H54 (cell line): ENCODE measurements at regions not wholly inside any gene's neighbourhood (a gene's known extent, or its start where the extent isn't known, plus 50 kb on each side); places are given as distances from the start of the nearest gene placed in this dataset.
"Not testable (repeated sequence)": the region's sequence is repeated elsewhere in the genome, so short reads cannot be mapped to it uniquely, and the experiment has no call there.

ENCODE experiments used
- DNase-seq: peaks from one replicate; pipeline ENCODE4 v3.0.0; 2011; ENCODE audit warnings: low spot score, mixed read lengths; ENCODE audit not compliant: insufficient read length
- FAIRE-seq: peaks from 3 replicates; lab custom pipeline; 2011; peaks lifted over from hg19 to GRCh38; lab: Jason Lieb, UNC
- POLR2A ChIP-seq: IDR thresholded peaks from 2 replicates; pipeline ENCODE4 v1.6.1; 2011; ENCODE audit warnings: low read depth, mild to moderate bottlenecking, low read length

DNA sequence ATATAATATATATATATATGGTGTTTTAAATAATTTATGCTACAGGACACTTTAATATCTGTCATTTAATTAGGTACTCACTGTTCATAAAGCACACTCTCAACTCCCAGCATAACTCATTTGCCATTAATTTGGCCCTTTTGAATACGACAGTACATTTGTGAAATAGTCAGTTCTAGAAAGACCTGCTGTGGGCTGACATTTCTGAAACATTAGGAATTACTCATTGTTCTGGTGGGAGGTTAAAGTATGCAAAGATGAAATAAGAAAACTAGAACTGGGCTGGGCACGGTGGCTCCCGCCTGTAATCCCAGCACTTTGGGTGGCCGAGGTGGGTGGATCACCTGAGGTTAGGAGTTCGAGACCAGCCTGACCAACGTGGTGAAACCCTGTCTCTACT, 497.5 kb downstream of the UTRN start:
- DNase-seq (no peak), FAIRE-seq (no peak)
- TF ChIP-seq POLR2A, result no peak

- FAIRE-seq (no peak), DNase-seq (no peak)
- TF ChIP-seq POLR2A, result no peak
These were observed 499.9 kb downstream of the UTRN start for GRCh38 chr6:144785056-144785455.

- no peak for FAIRE-seq
- TF ChIP-seq POLR2A, result no peak
- DNase-seq, result no peak
These were observed 501.7 kb downstream of the UTRN start for GRCh38 chr6:144786825-144787224.

DNA sequence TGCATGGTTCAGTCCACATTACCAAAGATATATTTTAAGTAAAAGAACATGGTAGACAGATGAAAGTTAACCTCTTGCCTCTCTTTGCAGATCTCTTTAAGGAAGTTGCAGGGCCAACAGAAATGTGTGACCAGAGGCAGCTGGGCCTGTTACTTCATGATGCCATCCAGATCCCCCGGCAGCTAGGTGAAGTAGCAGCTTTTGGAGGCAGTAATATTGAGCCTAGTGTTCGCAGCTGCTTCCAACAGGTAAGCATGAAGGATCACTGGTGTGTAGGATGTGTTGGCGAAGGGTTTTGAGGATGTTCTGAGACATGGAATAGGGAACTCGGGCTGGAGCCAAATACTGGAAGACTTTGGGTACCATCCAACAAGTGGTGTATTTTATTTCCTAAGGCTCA, 508.6 kb downstream of the UTRN start:
- DNase-seq (no peak), FAIRE-seq (no peak)
- no peak for TF ChIP-seq POLR2A

DNA sequence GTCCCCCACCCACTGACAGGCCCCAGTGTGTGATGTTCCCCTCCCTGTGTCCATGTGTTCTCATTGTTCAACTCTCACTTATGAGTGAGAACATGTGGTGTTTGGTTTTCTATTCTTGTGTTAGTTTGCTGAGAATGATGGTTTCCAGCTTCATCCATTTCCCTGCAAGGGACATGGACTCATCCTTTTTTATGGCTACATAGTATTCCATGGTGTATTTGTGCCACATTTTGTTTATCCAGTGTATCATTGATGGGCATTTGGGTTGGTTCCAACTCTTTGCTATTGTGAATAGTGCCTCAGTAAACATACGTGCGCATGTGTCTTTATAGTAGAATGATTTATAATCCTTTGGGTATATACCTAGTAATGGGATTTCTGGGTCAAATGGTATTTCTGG, 509.9 kb downstream of the UTRN start:
- not testable (repeated sequence) for DNase-seq, FAIRE-seq

DNA sequence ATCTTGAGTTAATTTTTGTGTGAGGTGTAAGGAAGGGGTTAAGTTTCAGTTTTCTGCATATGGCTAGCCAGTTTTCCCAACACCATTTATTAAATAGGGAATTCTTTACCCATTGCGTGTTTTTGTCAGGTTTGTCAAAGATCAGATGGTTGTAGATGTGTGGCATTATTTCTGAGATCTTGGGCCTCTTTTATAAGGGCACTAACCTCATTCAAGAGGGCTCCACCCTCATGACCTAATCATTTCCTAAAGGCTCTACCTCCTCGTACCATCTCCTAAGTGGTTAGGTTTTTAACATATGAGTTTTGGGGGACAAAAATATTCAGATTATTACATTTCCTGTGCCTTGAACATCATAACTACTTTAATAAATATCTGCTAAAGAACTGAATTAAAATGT, 510.9 kb downstream of the UTRN start:
- no peak for TF ChIP-seq POLR2A
- no peak for FAIRE-seq

GRCh38 chr6:144797881-144798589, 512.9 kb downstream of the UTRN start:
- DNase-seq (no peak), FAIRE-seq (peak; percentile 61)
- TF ChIP-seq POLR2A, result no peak

More for the DNA sequence above, 510.9 kb downstream of the UTRN start:
- no peak for DNase-seq

DNA sequence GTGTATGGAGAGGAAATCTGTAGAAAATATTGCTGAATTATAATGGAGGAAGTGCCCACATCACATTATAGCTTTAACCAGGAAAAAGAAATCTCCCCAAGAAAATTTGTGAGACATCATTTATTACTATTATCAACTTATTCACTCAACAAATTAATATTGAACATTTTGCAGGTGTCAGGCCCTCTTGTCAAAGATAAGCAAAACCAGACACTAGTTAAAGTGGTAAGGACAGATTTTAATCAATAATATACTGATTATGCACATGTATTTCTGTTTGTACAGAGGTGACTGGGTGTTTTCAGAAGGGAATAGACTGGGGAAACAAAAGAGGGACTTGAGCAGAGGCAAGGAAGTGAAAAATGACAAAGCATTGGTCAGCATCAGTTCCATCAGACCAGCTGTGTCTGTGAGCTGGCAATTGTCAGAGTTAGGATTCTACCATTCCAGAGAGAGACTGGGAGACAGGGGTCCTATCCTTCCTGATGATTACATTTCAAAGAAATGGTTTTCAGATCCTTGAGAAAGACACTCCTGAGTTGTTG, 519.2 kb downstream of the UTRN start:
- no peak for FAIRE-seq
- TF ChIP-seq POLR2A, result no peak

GRCh38 chr6:144805049-144805448, 519.9 kb downstream of the UTRN start:
- DNase-seq (no peak), FAIRE-seq (no peak)
- no peak for TF ChIP-seq POLR2A

More for the DNA sequence above, 519.2 kb downstream of the UTRN start:
- DNase-seq, result no peak

GRCh38 chr6:144806222-144806621, 521.1 kb downstream of the UTRN start:
- FAIRE-seq (no peak), DNase-seq (no peak)

GRCh38 chr6:144809120-144809519, 524.0 kb downstream of the UTRN start:
- FAIRE-seq, result no peak
- DNase-seq, result no peak
- TF ChIP-seq POLR2A, result no peak

More at GRCh38 chr6:144806222-144806621, 521.1 kb downstream of the UTRN start:
- TF ChIP-seq POLR2A, result no peak

- FAIRE-seq (no peak), DNase-seq (no peak)
- TF ChIP-seq POLR2A, result no peak
These were observed 524.8 kb downstream of the UTRN start for GRCh38 chr6:144809969-144810368.

- FAIRE-seq (no peak), DNase-seq (no peak)
- TF ChIP-seq POLR2A, result no peak
These were observed 526.0 kb downstream of the UTRN start for GRCh38 chr6:144811140-144811539.

GRCh38 chr6:144816936-144817335, 531.8 kb downstream of the UTRN start:
- FAIRE-seq (no peak), DNase-seq (no peak)
- TF ChIP-seq POLR2A, result no peak

- FAIRE-seq, result no peak
- no peak for DNase-seq
- no peak for TF ChIP-seq POLR2A
These were observed 535.1 kb downstream of the UTRN start for GRCh38 chr6:144820270-144820669.
